GM19397 (cell line): ENCODE measurements at regions not wholly inside any gene's neighbourhood (a gene's known extent, or its start where the extent isn't known, plus 50 kb on each side); places are given as distances from the start of the nearest gene placed in this dataset.
"Not testable (repeated sequence)": the region's sequence is repeated elsewhere in the genome, so short reads cannot be mapped to it uniquely, and the experiment has no call there.

ENCODE experiments used
- ATAC-seq: cut with Tn5 transposase; IDR thresholded peaks from one replicate; pipeline ENCODE4 v1.9.1; 2021; ENCODE audit warnings: mild to moderate bottlenecking, moderate library complexity; ENCODE audit not compliant: unreplicated experiment

GRCh38 chr14:59036134-59036533 is 152.3 kb upstream of the DAAM1 start:
- ATAC-seq, result no peak

- no peak for ATAC-seq
Measured at GRCh38 chr14:59037086-59037485, 151.4 kb upstream of the DAAM1 start.

DNA sequence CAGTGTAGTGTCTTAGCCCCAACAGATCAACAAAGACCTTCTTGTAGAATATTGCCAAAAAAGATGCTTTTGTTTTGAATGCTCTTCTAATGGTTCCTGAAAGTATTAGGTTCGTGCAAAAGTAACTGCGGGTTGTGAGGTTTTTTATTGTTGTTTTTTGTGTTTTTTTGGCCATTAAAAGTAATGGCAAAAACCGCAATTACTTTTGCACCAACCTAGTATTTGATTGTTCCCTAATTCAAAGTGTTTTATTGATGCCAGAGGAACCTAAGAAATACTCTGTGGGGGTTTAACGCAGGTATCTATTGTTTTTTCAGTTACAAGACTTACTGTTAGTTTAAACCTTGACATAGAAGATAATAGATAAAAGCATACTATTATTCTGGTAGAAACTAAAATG is 150.8 kb upstream of the DAAM1 start:
- no peak for ATAC-seq

DNA sequence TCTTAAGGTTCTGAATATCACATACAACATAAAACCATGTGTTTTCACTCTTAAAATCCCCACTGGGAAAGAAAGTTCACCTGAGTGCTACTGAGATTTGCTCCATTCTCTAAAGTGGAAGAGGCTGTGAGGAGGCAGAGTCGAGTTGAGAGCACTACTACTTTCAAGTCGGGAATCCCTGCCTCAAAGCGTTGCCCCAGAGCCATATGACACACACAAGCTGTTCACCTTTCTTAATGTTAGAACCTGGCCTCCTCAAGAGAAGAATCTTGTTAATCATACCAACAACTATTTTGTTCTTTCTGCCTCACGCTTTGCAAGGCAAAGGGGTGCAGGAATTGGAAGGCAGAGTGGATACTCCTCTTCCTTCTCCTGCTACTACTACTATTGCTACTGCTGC is 149.7 kb upstream of the DAAM1 start:
- no peak for ATAC-seq

GRCh38 chr14:59041308-59041707 is 147.2 kb upstream of the DAAM1 start:
- no peak for ATAC-seq

- ATAC-seq, result no peak
Measured at GRCh38 chr14:59044707-59045106, 143.8 kb upstream of the DAAM1 start.

DNA sequence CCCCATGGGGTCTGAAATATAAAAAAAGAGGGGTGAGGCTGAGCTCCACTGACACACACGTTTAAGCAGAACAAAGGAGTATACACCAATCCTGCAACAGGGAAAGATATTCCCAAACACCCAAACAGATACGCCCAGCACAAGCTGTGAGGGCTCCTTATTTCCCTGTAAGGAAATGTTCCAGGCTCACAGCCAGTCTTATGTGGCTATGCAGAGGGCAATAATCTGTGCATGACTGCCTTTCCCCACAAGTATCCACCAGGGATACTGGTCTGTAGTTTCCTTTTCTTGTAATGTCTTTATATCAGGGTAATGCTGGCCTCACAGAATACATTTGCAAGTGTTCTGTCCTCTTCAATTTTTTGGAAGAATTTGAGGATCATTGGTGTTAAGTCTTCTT is 141.7 kb upstream of the DAAM1 start:
- ATAC-seq, result no peak

DNA sequence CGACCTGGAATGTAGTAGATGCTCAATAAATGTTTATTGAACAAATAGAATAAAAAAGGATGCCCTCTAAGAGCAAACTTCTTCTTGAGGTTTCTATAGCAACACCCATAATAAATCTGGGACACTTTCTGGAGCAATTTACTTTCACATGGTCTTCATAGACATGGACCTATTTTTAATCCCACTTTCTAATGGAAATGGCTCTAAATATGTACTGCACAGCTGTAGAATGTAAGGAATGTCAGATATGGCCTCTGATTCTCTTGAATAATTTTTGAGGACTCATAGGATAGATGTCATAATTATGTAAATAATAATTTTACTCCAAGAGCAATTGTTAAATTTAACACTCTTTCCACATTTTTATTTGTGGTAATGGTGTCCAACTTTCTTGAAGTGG is 133.5 kb upstream of the DAAM1 start:
- ATAC-seq, result no peak

GRCh38 chr14:59055439-59056045 is 132.9 kb upstream of the DAAM1 start:
- no peak for ATAC-seq

- ATAC-seq, result no peak
Measured at GRCh38 chr14:59057551-59057950, 130.9 kb upstream of the DAAM1 start.

- not testable (repeated sequence) for ATAC-seq
Measured at GRCh38 chr14:59058776-59059175, 129.7 kb upstream of the DAAM1 start.

DNA sequence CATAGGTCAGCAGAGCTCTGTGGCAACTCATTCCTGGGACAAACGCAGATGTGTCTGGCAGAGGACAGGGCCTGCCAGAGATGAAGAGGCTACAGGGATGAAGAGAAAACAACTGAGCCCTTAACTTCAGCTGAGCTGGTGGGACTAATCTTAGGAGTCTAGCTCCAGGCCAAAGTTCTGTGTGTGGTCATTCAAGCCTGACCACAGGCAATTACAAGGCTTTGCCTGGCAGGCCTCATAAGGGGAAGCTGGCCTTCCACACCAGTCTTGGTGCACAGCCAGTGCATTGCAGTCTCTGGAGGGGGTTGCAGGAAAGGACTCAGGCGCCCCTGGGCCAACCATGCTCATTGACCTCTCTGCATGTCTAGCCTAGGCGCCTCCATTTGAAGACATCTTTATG is 127.6 kb upstream of the DAAM1 start:
- no peak for ATAC-seq

- ATAC-seq, result no peak
Measured at GRCh38 chr14:59061292-59061691, 127.2 kb upstream of the DAAM1 start.

- ATAC-seq, result no peak
Measured at GRCh38 chr14:59063259-59063658, 125.2 kb upstream of the DAAM1 start.

- ATAC-seq, result no peak
Measured at GRCh38 chr14:59067127-59067894, 121.2 kb upstream of the DAAM1 start.

- ATAC-seq, result no peak
Measured at GRCh38 chr14:59069163-59069854, 119.2 kb upstream of the DAAM1 start.

DNA sequence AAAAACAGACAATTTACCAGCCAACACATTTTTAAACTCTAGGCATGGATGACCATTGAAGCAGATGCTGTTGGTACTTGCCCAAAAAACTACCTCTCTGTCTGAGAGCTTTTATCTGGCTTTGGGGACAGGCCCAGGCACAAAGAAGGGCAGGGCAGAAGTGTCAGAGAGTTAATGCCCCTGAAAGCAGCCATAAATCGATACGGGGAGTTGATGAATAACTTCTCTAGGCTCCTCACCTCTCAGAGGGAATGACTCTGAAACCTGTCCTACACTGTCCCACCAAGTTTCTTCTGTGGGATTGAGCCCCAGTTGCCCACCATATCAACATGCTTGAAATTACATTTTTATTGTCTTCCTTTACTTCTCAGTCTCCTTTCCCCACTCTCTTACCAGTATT is 113.0 kb upstream of the DAAM1 start:
- ATAC-seq, result no peak

DNA sequence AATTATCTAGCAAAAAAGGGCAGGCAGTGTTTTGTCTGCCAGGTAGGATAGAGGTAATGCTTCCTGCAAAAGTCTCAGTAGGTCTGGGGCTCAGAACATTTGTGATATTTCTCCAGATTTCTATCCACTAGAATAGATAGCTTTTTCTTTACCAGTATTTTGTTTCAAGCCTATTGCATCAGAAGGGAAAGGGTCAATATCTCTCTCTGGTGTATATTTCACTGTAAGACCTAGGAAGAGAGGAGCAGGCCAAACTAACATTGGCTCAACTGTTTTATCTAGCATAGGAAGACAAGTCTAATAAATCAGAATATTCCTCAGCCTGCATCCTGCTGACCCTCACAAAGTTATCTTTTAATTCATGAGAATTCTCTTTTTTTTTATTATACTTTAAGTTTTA is 106.7 kb upstream of the DAAM1 start:
- ATAC-seq, result no peak

- ATAC-seq, result no peak
Measured at GRCh38 chr14:59085207-59085739, 103.2 kb upstream of the DAAM1 start.

DNA sequence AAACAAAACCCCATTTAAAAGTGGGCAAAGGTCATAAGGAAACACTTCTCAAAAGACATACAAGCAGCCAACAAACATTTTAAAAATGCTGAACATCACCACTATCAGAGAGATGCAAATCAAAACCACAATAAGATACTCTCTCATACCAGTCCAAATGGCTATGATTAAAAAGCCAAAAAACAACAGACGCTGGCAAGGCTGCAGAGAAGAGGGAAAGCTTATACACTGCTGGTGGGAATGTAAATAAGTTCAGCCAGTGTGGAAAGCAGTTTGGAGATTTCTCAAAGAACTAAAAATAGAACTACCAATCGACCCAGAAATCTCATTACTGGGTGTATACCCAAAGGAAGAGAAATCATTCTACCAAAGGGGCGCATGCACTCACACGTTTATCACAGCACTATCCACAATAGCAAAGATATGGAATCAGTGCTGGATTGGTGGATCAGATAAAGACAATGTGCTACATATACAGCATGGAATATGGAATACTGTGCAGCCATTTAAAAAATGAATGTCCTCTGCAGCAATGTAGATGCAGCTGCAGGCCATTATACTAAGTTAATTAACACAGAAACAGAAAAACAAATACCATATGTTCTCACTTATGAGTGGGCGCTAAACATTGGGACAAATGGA is 102.1 kb upstream of the DAAM1 start:
- no peak for ATAC-seq

GRCh38 chr14:59087240-59087639 is 101.2 kb upstream of the DAAM1 start:
- no peak for ATAC-seq
